ENCODE measurements at regions not wholly inside any gene's neighbourhood (a gene's known extent, or its start where the extent isn't known, plus 50 kb on each side); places are given as distances from the start of the nearest gene placed in this dataset.

- no peak for DNase-seq
These were observed 531.1 kb downstream of the ANXA1 start for GRCh38 chr9:73682789-73683188.

GRCh38 chr9:73683862-73684591 is 532.4 kb downstream of the ANXA1 start:
- DNase-seq = no peak

- peak; percentile 68 for DNase-seq
These were observed 532.9 kb downstream of the ANXA1 start for GRCh38 chr9:73684601-73685000.

- DNase-seq = no peak
These were observed 534.1 kb downstream of the ANXA1 start for GRCh38 chr9:73685786-73686185.

- DNase-seq = no peak
These were observed 537.6 kb downstream of the ANXA1 start for GRCh38 chr9:73689051-73689870.

- no peak for DNase-seq
These were observed 549.9 kb downstream of the ANXA1 start for GRCh38 chr9:73701415-73702057.

GRCh38 chr9:73714294-73714693 is 562.6 kb downstream of the ANXA1 start:
- DNase-seq = no peak

GRCh38 chr9:73715591-73715990 is 563.9 kb downstream of the ANXA1 start:
- DNase-seq = no peak

GRCh38 chr9:73719660-73720059 is 568.0 kb downstream of the ANXA1 start:
- DNase-seq = no peak

GRCh38 chr9:73720601-73721000 is 568.9 kb downstream of the ANXA1 start:
- no peak for DNase-seq

- DNase-seq = no peak
These were observed 584.6 kb downstream of the ANXA1 start for GRCh38 chr9:73736270-73736669.

- no peak for DNase-seq
These were observed 587.3 kb downstream of the ANXA1 start for GRCh38 chr9:73738741-73739530.

GRCh38 chr9:73741316-73741715 is 589.7 kb downstream of the ANXA1 start:
- no peak for DNase-seq

- no peak for DNase-seq
These were observed 590.7 kb downstream of the ANXA1 start for GRCh38 chr9:73742412-73742811.

- no peak for DNase-seq
These were observed 592.2 kb downstream of the ANXA1 start for GRCh38 chr9:73743826-73744225.

GRCh38 chr9:73745598-73745997 is 593.9 kb downstream of the ANXA1 start:
- DNase-seq = no peak

- no peak for DNase-seq
These were observed 601.5 kb downstream of the ANXA1 start for GRCh38 chr9:73753171-73753570.

- DNase-seq = no peak
These were observed 610.2 kb downstream of the ANXA1 start for GRCh38 chr9:73761905-73762304.

- DNase-seq = no peak
These were observed 622.2 kb downstream of the ANXA1 start for GRCh38 chr9:73773896-73774295.

GRCh38 chr9:73775757-73776156 is 624.1 kb downstream of the ANXA1 start:
- no peak for DNase-seq

GRCh38 chr9:73780916-73781315 is 629.3 kb downstream of the ANXA1 start:
- no peak for DNase-seq

GRCh38 chr9:73782166-73782565 is 630.5 kb downstream of the ANXA1 start:
- no peak for DNase-seq

- no peak for DNase-seq
These were observed 647.8 kb downstream of the ANXA1 start for GRCh38 chr9:73799446-73799845.

All from islet precursor cell (in vitro differentiated cells).